GM23248 (cell line): ENCODE measurements at regions not wholly inside any gene's neighbourhood (a gene's known extent, or its start where the extent isn't known, plus 50 kb on each side); places are given as distances from the start of the nearest gene placed in this dataset.

Experiments used
- DNase-seq: peaks from one replicate; pipeline ENCODE4 v3.0.0-alpha.2; 2015
- H2AFZ ChIP-seq: fragments of 200-600 bp; sonication (generic); 2 replicates; pipeline ENCODE4 v1.6.1; 2016; ENCODE audit warnings: antibody characterized with exemption
- H3F3A ChIP-seq: fragments of 200-600 bp; sonication (generic); 2 replicates; pipeline ENCODE4 v1.6.1; 2016; ENCODE audit warnings: mild to moderate bottlenecking, antibody characterized with exemption, mixed run types; ENCODE audit not compliant: insufficient read depth
- H3K27ac ChIP-seq: fragments of 200-600 bp; sonication (generic); 2 replicates; pipeline ENCODE4 v1.5.1; 2016; ENCODE audit warnings: mild to moderate bottlenecking
- H3K27me3 ChIP-seq: fragments of 200-600 bp; sonication (generic); replicated peaks from 2 replicates; pipeline ENCODE4 v1.6.1; 2016; ENCODE audit warnings: mild to moderate bottlenecking; ENCODE audit not compliant: insufficient read depth
- H3K36me3 ChIP-seq: fragments of 200-600 bp; sonication (generic); 2 replicates; pipeline ENCODE4 v1.6.1; 2016; ENCODE audit warnings: low read depth, mild to moderate bottlenecking
- H3K4me1 ChIP-seq: fragments of 200-600 bp; sonication (generic); 2 replicates; pipeline ENCODE4 v1.6.1; 2016; ENCODE audit warnings: mild to moderate bottlenecking; ENCODE audit not compliant: insufficient read depth
- H3K4me2 ChIP-seq: fragments of 200-600 bp; sonication (generic); one replicate; pipeline ENCODE4 v1.6.1; 2016; ENCODE audit warnings: mild to moderate bottlenecking; ENCODE audit not compliant: unreplicated experiment
- H3K4me3 ChIP-seq: fragments of 200-600 bp; sonication (generic); 2 replicates; pipeline ENCODE4 v1.5.1; 2016; ENCODE audit warnings: mild to moderate bottlenecking
- H3K79me2 ChIP-seq: fragments of 200-600 bp; sonication (generic); 2 replicates; pipeline ENCODE4 v1.6.1; 2016; ENCODE audit warnings: mild to moderate bottlenecking; ENCODE audit not compliant: insufficient read depth
- H3K9ac ChIP-seq: fragments of 200-600 bp; sonication (generic); 2 replicates; pipeline ENCODE4 v1.6.1; 2016; ENCODE audit warnings: mild to moderate bottlenecking
- H3K9me2 ChIP-seq: fragments of 200-600 bp; sonication (generic); 2 replicates; pipeline ENCODE4 v1.6.1; 2016; ENCODE audit warnings: mixed run types, mild to moderate bottlenecking, moderate library complexity; ENCODE audit not compliant: insufficient read depth
- H3K9me3 ChIP-seq: fragments of 200-600 bp; sonication (generic); one replicate; pipeline ENCODE4 v1.6.1; 2017; ENCODE audit warnings: low read depth
- H4K20me1 ChIP-seq: fragments of 200-600 bp; sonication (generic); 2 replicates; pipeline ENCODE4 v1.6.0; 2016; ENCODE audit not compliant: insufficient read depth
- EZH2 ChIP-seq: fragments of 200-600 bp; sonication (generic); IDR thresholded peaks from 2 replicates; pipeline ENCODE4 v1.6.1; 2018; ENCODE audit warnings: antibody characterized with exemption, mild to moderate bottlenecking; ENCODE audit not compliant: insufficient read depth, poor library complexity, severe bottlenecking
- EZH2phosphoT487 ChIP-seq: fragments of 200-600 bp; sonication (generic); IDR thresholded peaks from 2 replicates; pipeline ENCODE4 v1.6.1; 2018; ENCODE audit warnings: antibody characterized with exemption, moderate library complexity, mild to moderate bottlenecking, low read depth; ENCODE audit not compliant: insufficient read depth
- WGBS, 2 experiments: methylation state at CpG; one replicate each; pipeline ENCODE4 v1.1.6; 2015 to 2017; ENCODE audit warnings: low lambda C conversion rate in 2 of 2, low coverage in 1 of 2; ENCODE audit errors: missing lambda C conversion rate in 2 of 2; 5-methylcytosine and 5-hydroxymethylcytosine counted together
- in situ Hi-C: fragments of 300-500 bp; cut with MboI; formaldehyde crosslinking; loops from 2 replicates; pipeline ENCODE4 v1.15.0; 2020

- in situ Hi-C loops = no loop called here
- Histone ChIP-seq H3K9ac (no peak overlapping the region), H3K4me1 (no peaks in the 10 kb centered on the region), H3K27ac (no peak overlapping the region), H3K27me3 (no peaks in the 10 kb centered on the region), H3K4me3 (no peak overlapping the region), H3K79me2 (no peaks in the 10 kb centered on the region), H4K20me1 (no peaks in the 10 kb centered on the region), H3F3A (no peaks in the 10 kb centered on the region), H3K36me3 (no peaks in the 10 kb centered on the region), H3K9me3 (no peaks in the 10 kb centered on the region), H3K9me2 (no peaks in the 10 kb centered on the region), H2AFZ (no peak overlapping the region), H3K4me2 (no peak overlapping the region)
- TF ChIP-seq EZH2phosphoT487 (no peak), EZH2 (no peak)
- WGBS, 2 experiments = 57 to 59% methylated on average over 4 of the region's 4 CpGs
- no peak for DNase-seq
Measured at GRCh38 chr9:81073821-81074220, 615.5 kb downstream of the TLE1 start.

- in situ Hi-C loops = no loop called here
- no peaks in the 10 kb centered on the region for H3K9me2 ChIP-seq
- no peaks in the 10 kb centered on the region for H3K4me1 ChIP-seq
- H2AFZ ChIP-seq = no peak overlapping the region
- WGBS, 2 experiments = 49 to 67% methylated on average over 2 of the region's 2 CpGs
- DNase-seq = no peak
- H3K4me2 ChIP-seq = no peak overlapping the region
- H4K20me1 ChIP-seq = no peaks in the 10 kb centered on the region
- no peaks in the 10 kb centered on the region for H3K9me3 ChIP-seq
- no peak overlapping the region for H3K4me3 ChIP-seq
- H3K79me2 ChIP-seq = no peaks in the 10 kb centered on the region
- H3K9ac ChIP-seq = no peak overlapping the region
- H3K27ac ChIP-seq = no peak overlapping the region
- TF ChIP-seq EZH2 (no peak), EZH2phosphoT487 (no peak)
- H3F3A ChIP-seq = no peaks in the 10 kb centered on the region
- no peaks in the 10 kb centered on the region for H3K27me3 ChIP-seq
- no peaks in the 10 kb centered on the region for H3K36me3 ChIP-seq
Measured at GRCh38 chr9:81072758-81073157, 616.6 kb downstream of the TLE1 start.

- no peak for DNase-seq
- H3K79me2 ChIP-seq = no peaks in the 10 kb centered on the region
- 19 to 31% methylated on average over 2 of the region's 2 CpGs for WGBS, 2 experiments
Measured at GRCh38 chr9:81071108-81071507, 618.2 kb downstream of the TLE1 start.

GRCh38 chr9:81070689-81071088 is 618.7 kb downstream of the TLE1 start:
- Histone ChIP-seq H3K9me3 (no peaks in the 10 kb centered on the region), H3K4me2 (no peak overlapping the region), H3K27ac (no peak overlapping the region), H3K36me3 (no peaks in the 10 kb centered on the region), H3K79me2 (no peaks in the 10 kb centered on the region), H3K4me1 (no peaks in the 10 kb centered on the region), H3F3A (no peaks in the 10 kb centered on the region), H3K4me3 (no peak overlapping the region), H3K9me2 (no peaks in the 10 kb centered on the region), H3K27me3 (no peaks in the 10 kb centered on the region), H4K20me1 (no peaks in the 10 kb centered on the region), H2AFZ (no peak overlapping the region), H3K9ac (no peak overlapping the region)
- TF ChIP-seq EZH2phosphoT487 (no peak), EZH2 (no peak)
- in situ Hi-C loops = no loop called here
- 57 to 69% methylated on average over 9 of the region's 9 CpGs for WGBS, 2 experiments
- DNase-seq = no peak

More at GRCh38 chr9:81071108-81071507, 618.2 kb downstream of the TLE1 start:
- TF ChIP-seq EZH2phosphoT487 (no peak), EZH2 (no peak)
- Histone ChIP-seq H2AFZ (no peak overlapping the region), H3K4me2 (no peak overlapping the region), H3K27me3 (no peaks in the 10 kb centered on the region), H4K20me1 (no peaks in the 10 kb centered on the region), H3K4me3 (no peak overlapping the region), H3K36me3 (no peaks in the 10 kb centered on the region), H3F3A (no peaks in the 10 kb centered on the region), H3K9me2 (no peaks in the 10 kb centered on the region), H3K27ac (no peak overlapping the region), H3K9ac (no peak overlapping the region), H3K4me1 (no peaks in the 10 kb centered on the region), H3K9me3 (no peaks in the 10 kb centered on the region)
- in situ Hi-C loops = no loop called here

- 67 to 70% methylated on average over 4 of the region's 4 CpGs for WGBS, 2 experiments
- no peaks in the 10 kb centered on the region for H3F3A ChIP-seq
Measured at GRCh38 chr9:81069923-81070322, 619.4 kb downstream of the TLE1 start.

More at GRCh38 chr9:81069923-81070322, 619.4 kb downstream of the TLE1 start:
- H3K36me3 ChIP-seq = no peaks in the 10 kb centered on the region
- DNase-seq = no peak
- H3K27me3 ChIP-seq = no peaks in the 10 kb centered on the region
- no peaks in the 10 kb centered on the region for H3K4me1 ChIP-seq
- H3K9me2 ChIP-seq = no peaks in the 10 kb centered on the region
- no peaks in the 10 kb centered on the region for H3K79me2 ChIP-seq
- no peaks in the 10 kb centered on the region for H3K9me3 ChIP-seq
- no peak overlapping the region for H3K4me2 ChIP-seq
- no peak overlapping the region for H2AFZ ChIP-seq
- H3K4me3 ChIP-seq = no peak overlapping the region
- H3K9ac ChIP-seq = no peak overlapping the region
- no peak overlapping the region for H3K27ac ChIP-seq
- in situ Hi-C loops = no loop called here
- TF ChIP-seq EZH2 (no peak), EZH2phosphoT487 (no peak)
- H4K20me1 ChIP-seq = no peaks in the 10 kb centered on the region
